ENCODE measurements at regions not wholly inside any gene's neighbourhood (a gene's known extent, or its start where the extent isn't known, plus 50 kb on each side); places are given as distances from the start of the nearest gene placed in this dataset.
"Not testable (repeated sequence)": the region's sequence is repeated elsewhere in the genome, so short reads cannot be mapped to it uniquely, and the experiment has no call there.

- DNase-seq (ENCODE audit: extremely low read depth in 1 of 2, low read depth in 1 of 2): no peak
Measured at GRCh38 chr4:57364255-57364654, 254.1 kb upstream of the IGFBP7 start.

- no peak for DNase-seq (ENCODE audit: extremely low read depth in 1 of 2, low read depth in 1 of 2)
Measured at GRCh38 chr4:57363346-57363745, 253.2 kb upstream of the IGFBP7 start.

GRCh38 chr4:57360681-57361080, 250.5 kb upstream of the IGFBP7 start:
- DNase-seq (ENCODE audit: extremely low read depth in 1 of 2, low read depth in 1 of 2): no peak

GRCh38 chr4:57355101-57355665, 245.0 kb upstream of the IGFBP7 start:
- DNase-seq (ENCODE audit: extremely low read depth in 1 of 2, low read depth in 1 of 2): no peak

- DNase-seq (ENCODE audit: extremely low read depth in 1 of 2, low read depth in 1 of 2): no peak
Measured at GRCh38 chr4:57351731-57352130, 241.5 kb upstream of the IGFBP7 start.

GRCh38 chr4:57344296-57344695, 234.1 kb upstream of the IGFBP7 start:
- no peak for DNase-seq (ENCODE audit: extremely low read depth in 1 of 2, low read depth in 1 of 2)

- no peak for DNase-seq (ENCODE audit: extremely low read depth in 1 of 2, low read depth in 1 of 2)
Measured at GRCh38 chr4:57342411-57342810, 232.2 kb upstream of the IGFBP7 start.

- not testable (repeated sequence) for DNase-seq (ENCODE audit: extremely low read depth in 1 of 2, low read depth in 1 of 2)
Measured at GRCh38 chr4:57338861-57339260, 228.7 kb upstream of the IGFBP7 start.

GRCh38 chr4:57333684-57334083, 223.5 kb upstream of the IGFBP7 start:
- no peak for DNase-seq (ENCODE audit: extremely low read depth in 1 of 2, low read depth in 1 of 2)

- no peak for DNase-seq (ENCODE audit: extremely low read depth in 1 of 2, low read depth in 1 of 2)
Measured at GRCh38 chr4:57331959-57332358, 221.8 kb upstream of the IGFBP7 start.

- DNase-seq (ENCODE audit: extremely low read depth in 1 of 2, low read depth in 1 of 2): no peak
Measured at GRCh38 chr4:57329279-57329678, 219.1 kb upstream of the IGFBP7 start.

- DNase-seq (ENCODE audit: extremely low read depth in 1 of 2, low read depth in 1 of 2): no peak
Measured at GRCh38 chr4:57324673-57325307, 214.6 kb upstream of the IGFBP7 start.

GRCh38 chr4:57320849-57321248, 210.7 kb upstream of the IGFBP7 start:
- DNase-seq (ENCODE audit: extremely low read depth in 1 of 2, low read depth in 1 of 2): no peak

GRCh38 chr4:57320217-57320616, 210.0 kb upstream of the IGFBP7 start:
- no peak for DNase-seq (ENCODE audit: extremely low read depth in 1 of 2, low read depth in 1 of 2)

- no peak for DNase-seq (ENCODE audit: extremely low read depth in 1 of 2, low read depth in 1 of 2)
Measured at GRCh38 chr4:57318703-57319102, 208.5 kb upstream of the IGFBP7 start.

GRCh38 chr4:57314636-57315035, 204.5 kb upstream of the IGFBP7 start:
- DNase-seq (ENCODE audit: extremely low read depth in 1 of 2, low read depth in 1 of 2): no peak

- no peak for DNase-seq (ENCODE audit: extremely low read depth in 1 of 2, low read depth in 1 of 2)
Measured at GRCh38 chr4:57312296-57312695, 202.1 kb upstream of the IGFBP7 start.

- no peak for DNase-seq (ENCODE audit: extremely low read depth in 1 of 2, low read depth in 1 of 2)
Measured at GRCh38 chr4:57309658-57310057, 199.5 kb upstream of the IGFBP7 start.

GRCh38 chr4:57308301-57308700, 198.1 kb upstream of the IGFBP7 start:
- DNase-seq (ENCODE audit: extremely low read depth in 1 of 2, low read depth in 1 of 2): no peak

GRCh38 chr4:57305836-57306235, 195.7 kb upstream of the IGFBP7 start:
- DNase-seq (ENCODE audit: extremely low read depth in 1 of 2, low read depth in 1 of 2): no peak

GRCh38 chr4:57303012-57303751, 193.0 kb upstream of the IGFBP7 start:
- DNase-seq (ENCODE audit: extremely low read depth in 1 of 2, low read depth in 1 of 2): no peak

- not testable (repeated sequence) for DNase-seq (ENCODE audit: extremely low read depth in 1 of 2, low read depth in 1 of 2)
Measured at GRCh38 chr4:57300300-57300699, 190.1 kb upstream of the IGFBP7 start.
